Panc1 (cell line): ENCODE measurements at regions not wholly inside any gene's neighbourhood (a gene's known extent, or its start where the extent isn't known, plus 50 kb on each side); places are given as distances from the start of the nearest gene placed in this dataset.

Experiments
- ATAC-seq: fragments of 200-7000 bp; cut with Tn5 transposase; 2 replicates; pipeline ENCODE4 v1.9.1; 2020; ENCODE audit warnings: mild to moderate bottlenecking, moderate library complexity
- BruUV-seq: library from RNA; stranded (reverse); fragments of 400-500 nt; replicated peaks from 2 replicates; lab custom pipeline; 2021; lab: Mats Ljungman, UMichigan
- CTCF ChIA-PET: fragments of 300-600 bp; sonication (Branson Sonifier 250); formaldehyde crosslinking; loops from one replicate; lab custom pipeline; 2022; ENCODE audit warnings: antibody characterized with exemption; lab: Charles Lee
- POLR2A ChIA-PET: fragments of 300-600 bp; sonication (Branson Sonifier 250); formaldehyde crosslinking; loops from one replicate; lab custom pipeline; 2022; ENCODE audit warnings: antibody characterized with exemption; lab: Charles Lee
- DNase-seq: peaks from one replicate; pipeline ENCODE4 v3.0.0-alpha.2; 2010; ENCODE audit warnings: low read depth, low spot score
- H3K27ac ChIP-seq: 2 replicates; pipeline ENCODE4 v1.5.1; 2011; ENCODE audit warnings: mild to moderate bottlenecking, low read length, inconsistent platforms
- H3K27me3 ChIP-seq: fragments of 200-500 bp; sonication (Bioruptor generic); 2 replicates; pipeline ENCODE4 v1.6.0; 2014; ENCODE audit warnings: low read length, inconsistent platforms; ENCODE audit not compliant: control insufficient read depth, insufficient read depth
- H3K36me3 ChIP-seq: fragments of 200-500 bp; sonication (Bioruptor generic); 2 replicates; pipeline ENCODE4 v1.5.1; 2014; ENCODE audit warnings: inconsistent platforms, mild to moderate bottlenecking, low read length, moderate library complexity; ENCODE audit not compliant: control insufficient read depth, insufficient read depth
- H3K4me1 ChIP-seq: 2 replicates; pipeline ENCODE4 v1.5.1; 2011; ENCODE audit warnings: inconsistent platforms, mild to moderate bottlenecking, low read length, moderate library complexity; ENCODE audit not compliant: control insufficient read depth, insufficient read depth
- H3K4me3 ChIP-seq, 2 experiments: 2 replicates each; pipeline ENCODE4 v1.5.1; 2011 to 2012; ENCODE audit warnings: low read depth in 2 of 2, low read length in 2 of 2, mild to moderate bottlenecking in 2 of 2, inconsistent platforms in 1 of 2, moderate library complexity in 1 of 2
- H3K9me3 ChIP-seq: fragments of 200-500 bp; sonication (Bioruptor generic); 2 replicates; pipeline ENCODE4 v1.5.1; 2014; ENCODE audit warnings: low read depth, mild to moderate bottlenecking, inconsistent platforms, low read length, moderate library complexity; ENCODE audit not compliant: control insufficient read depth, insufficient read depth
- CTCF ChIP-seq: fragments of 450-650 bp; IDR thresholded peaks from 2 replicates; pipeline ENCODE4 v1.5.1; 2017; ENCODE audit warnings: mild to moderate bottlenecking
- POLR2AphosphoS5 ChIP-seq: IDR thresholded peaks from 2 replicates; pipeline ENCODE4 v1.6.1; 2012; ENCODE audit warnings: mild to moderate bottlenecking, low read depth, low read length, moderate library complexity
- REST ChIP-seq, 2 experiments: IDR thresholded peaks; 2 replicates each; pipeline ENCODE4 v1.6.1; 2011 to 2012; ENCODE audit warnings: low read depth in 2 of 2, control low read depth in 1 of 2, low read length in 1 of 2, mild to moderate bottlenecking in 1 of 2, moderate library complexity in 1 of 2; ENCODE audit not compliant: insufficient read depth in 1 of 2
- SIN3A ChIP-seq: IDR thresholded peaks from 2 replicates; pipeline ENCODE4 v1.6.1; 2012; ENCODE audit warnings: low read depth, mild to moderate bottlenecking, low read length, moderate library complexity, borderline replicate concordance; ENCODE audit not compliant: insufficient read depth
- TCF7L2 ChIP-seq: IDR thresholded peaks from 2 replicates; pipeline ENCODE4 v1.6.1; 2011; ENCODE audit warnings: mild to moderate bottlenecking, low read depth, low read length, inconsistent platforms
- in situ Hi-C: cut with HindIII; loops from 2 replicates; pipeline ENCODE4 v1.10.0; 2016; ENCODE audit warnings: low sequenced_read_pairs, low pct_unique_long_range_greater_than_20kb
- intact Hi-C: fragments of 100-400 bp; cut with micrococcal nuclease; formaldehyde crosslinking; loops from one replicate; pipeline ENCODE4 v1.10.0; 2022; ENCODE audit not compliant: unreplicated experiment

- no peak overlapping the region for H3K27ac ChIP-seq
- no peaks in the 10 kb centered on the region for H3K36me3 ChIP-seq
- in situ Hi-C loops, result no loop called here
- BruUV-seq, result no TSS peak
- no peaks in the 10 kb centered on the region for H3K9me3 ChIP-seq
- POLR2A ChIA-PET, result no interaction called here
- intact Hi-C loops, result no loop called here
- DNase-seq (no peak), ATAC-seq (no peak)
- H3K4me1 ChIP-seq, result no peaks in the 10 kb centered on the region
- H3K4me3 ChIP-seq, result no peak overlapping the region
- no peak for TF ChIP-seq TCF7L2
- TF ChIP-seq CTCF, result no peak
- TF ChIP-seq SIN3A, result no peak
- TF ChIP-seq REST (IDR thresholded peaks at IDR 0.05; ENCODE audit: insufficient read depth in 1 of 2, low read depth in 2 of 2, low read length in 1 of 2), result no peak
- no peak for TF ChIP-seq POLR2AphosphoS5
- no peaks in the 10 kb centered on the region for H3K27me3 ChIP-seq
- CTCF ChIA-PET, result no interaction called here
Measured at GRCh38 chr10:30744106-30744505, 114.6 kb upstream of the LYZL2 start.

GRCh38 chr10:30743586-30743985, 114.0 kb upstream of the LYZL2 start:
- no peaks in the 10 kb centered on the region for H3K27me3 ChIP-seq
- ChIA-PET CTCF (no interaction called here), POLR2A (no interaction called here)
- no TSS peak for BruUV-seq
- no peak overlapping the region for H3K27ac ChIP-seq
- no peaks in the 10 kb centered on the region for H3K4me1 ChIP-seq
- in situ Hi-C loops, result no loop called here
- no peaks in the 10 kb centered on the region for H3K36me3 ChIP-seq
- TF ChIP-seq TCF7L2, result no peak
- TF ChIP-seq SIN3A, result no peak
- no peak for TF ChIP-seq POLR2AphosphoS5
- TF ChIP-seq REST (IDR thresholded peaks at IDR 0.05; ENCODE audit: insufficient read depth in 1 of 2, low read depth in 2 of 2, low read length in 1 of 2), result no peak
- no peak for TF ChIP-seq CTCF
- no peak for DNase-seq
- intact Hi-C loops, result no loop called here
- ATAC-seq, result no peak
- no peaks in the 10 kb centered on the region for H3K9me3 ChIP-seq
- no peak overlapping the region for H3K4me3 ChIP-seq
